Activated CD8-positive, alpha-beta memory T cell treated with anti-CD3 and anti-CD28 coated beads, Interleukin-2, amount 50 U/mL, for 4 hours (primary cell): ENCODE measurements at regions not wholly inside any gene's neighbourhood (a gene's known extent, or its start where the extent isn't known, plus 50 kb on each side); places are given as distances from the start of the nearest gene placed in this dataset.
"Not testable (repeated sequence)": the region's sequence is repeated elsewhere in the genome, so short reads cannot be mapped to it uniquely, and the experiment has no call there.

ENCODE experiments used
- DNase-seq: peaks from one replicate; pipeline ENCODE4 v3.0.0-alpha.2; 2020

GRCh38 chr10:47145290-47145934 lies 154.6 kb upstream of the GDF10 start:
- DNase-seq, result no peak

GRCh38 chr10:47146572-47146971 lies 153.4 kb upstream of the GDF10 start:
- no peak for DNase-seq

GRCh38 chr10:47147186-47147585 lies 152.8 kb upstream of the GDF10 start:
- DNase-seq, result no peak

- no peak for DNase-seq
These were observed 149.4 kb upstream of the GDF10 start for GRCh38 chr10:47150581-47150980.

- DNase-seq, result no peak
These were observed 148.1 kb upstream of the GDF10 start for GRCh38 chr10:47151920-47152319.

- DNase-seq, result no peak
These were observed 147.1 kb upstream of the GDF10 start for GRCh38 chr10:47152861-47153349.

- no peak for DNase-seq
These were observed 145.2 kb upstream of the GDF10 start for GRCh38 chr10:47154762-47155161.

GRCh38 chr10:47156873-47157272 lies 143.1 kb upstream of the GDF10 start:
- DNase-seq, result no peak

GRCh38 chr10:47158116-47159071 lies 141.6 kb upstream of the GDF10 start:
- no peak for DNase-seq

GRCh38 chr10:47159361-47160260 lies 140.4 kb upstream of the GDF10 start:
- DNase-seq, result no peak

GRCh38 chr10:47160261-47160908 lies 139.6 kb upstream of the GDF10 start:
- DNase-seq, result no peak

- DNase-seq, result no peak
These were observed 139.0 kb upstream of the GDF10 start for GRCh38 chr10:47160967-47161366.

- no peak for DNase-seq
These were observed 138.5 kb upstream of the GDF10 start for GRCh38 chr10:47161465-47161864.

GRCh38 chr10:47164126-47164799 lies 135.7 kb upstream of the GDF10 start:
- DNase-seq, result no peak

- DNase-seq, result no peak
These were observed 135.2 kb upstream of the GDF10 start for GRCh38 chr10:47164800-47165128.

- no peak for DNase-seq
These were observed 134.8 kb upstream of the GDF10 start for GRCh38 chr10:47165168-47165710.

GRCh38 chr10:47165711-47166404 lies 134.1 kb upstream of the GDF10 start:
- peak; percentile 35 for DNase-seq

- DNase-seq, result no peak
These were observed 133.6 kb upstream of the GDF10 start for GRCh38 chr10:47166405-47166777.

- not testable (repeated sequence) for DNase-seq
These were observed 133.0 kb upstream of the GDF10 start for GRCh38 chr10:47166808-47167581.

- no peak for DNase-seq
These were observed 132.4 kb upstream of the GDF10 start for GRCh38 chr10:47167591-47167990.
